Gastrocnemius medialis (tissue), 4 donors: ENCODE measurements at regions not wholly inside any gene's neighbourhood (a gene's known extent, or its start where the extent isn't known, plus 50 kb on each side); places are given as distances from the start of the nearest gene placed in this dataset.

Experiments
- CTCF ChIP-seq, 5 experiments: fragments of 450-650 bp in 3 of 5; fragments of 200-600 bp in 2 of 5; sonication (generic) in 2 of 5; IDR thresholded peaks in 4 of 5; conservative IDR thresholded peaks in 1 of 5; 1 replicate in 4 of 5; 2 replicates in 1 of 5; pipeline ENCODE4 v1.5.1; 2016 to 2019; ENCODE audit warnings: antibody characterized with exemption in 5 of 5, mild to moderate bottlenecking in 3 of 5, moderate library complexity in 3 of 5
- POLR2A ChIP-seq, 2 donors: fragments of 450-650 bp; IDR thresholded peaks; one replicate each; pipeline ENCODE4 v1.6.1; 2017; ENCODE audit warnings: antibody characterized with exemption in 2 of 2, mild to moderate bottlenecking in 2 of 2, moderate library complexity in 2 of 2

- TF ChIP-seq CTCF (IDR thresholded peaks at IDR 0.05 in 4 of 5, conservative IDR thresholded peaks at IDR 0.05 in 1 of 5) = no peak
- TF ChIP-seq POLR2A (IDR thresholded peaks at IDR 0.05) = no peak
Observed at GRCh38 chr13:103350147-103350546, 283.9 kb upstream of the SLC10A2 start.
